Aorta (tissue), 5 donors: ENCODE measurements at regions not wholly inside any gene's neighbourhood (a gene's known extent, or its start where the extent isn't known, plus 50 kb on each side); places are given as distances from the start of the nearest gene placed in this dataset.

Experiments
- ATAC-seq: fragments of 200-7000 bp; cut with Tn5 transposase; one replicate; pipeline ENCODE4 v1.9.1; 2022; ENCODE audit warnings: moderate library complexity; ENCODE audit not compliant: low FRiP score
- DNase-seq, 2 donors: peaks; one replicate each; pipeline ENCODE4 v3.0.0-alpha.2; 2020
- H3K27ac ChIP-seq, 2 donors: one replicate each; pipeline ENCODE4 v1.5.1; 2013; ENCODE audit warnings: low read length in 2 of 2, mild to moderate bottlenecking in 2 of 2, moderate library complexity in 2 of 2, control low read depth in 1 of 2, inconsistent platforms in 1 of 2, low read depth in 1 of 2
- H3K27me3 ChIP-seq, 2 donors: one replicate each; pipeline ENCODE4 v1.6.1; 2013; ENCODE audit warnings: control low read depth in 1 of 2, low read length in 1 of 2, mild to moderate bottlenecking in 1 of 2, moderate library complexity in 1 of 2; ENCODE audit not compliant: insufficient read depth in 2 of 2, control insufficient read depth in 1 of 2
- H3K36me3 ChIP-seq, 2 donors: one replicate each; pipeline ENCODE4 v1.6.1; 2013; ENCODE audit warnings: control low read depth in 1 of 2, low read length in 1 of 2, mild to moderate bottlenecking in 1 of 2; ENCODE audit not compliant: insufficient read depth in 2 of 2, control insufficient read depth in 1 of 2
- H3K4me1 ChIP-seq, 2 donors: one replicate each; pipeline ENCODE4 v1.6.1; 2013; ENCODE audit warnings: low read length in 2 of 2, control low read depth in 1 of 2, mild to moderate bottlenecking in 1 of 2, moderate library complexity in 1 of 2; ENCODE audit not compliant: insufficient read depth in 2 of 2, control insufficient read depth in 1 of 2
- H3K4me3 ChIP-seq, 2 donors: one replicate each; pipeline ENCODE4 v1.5.1; 2013; ENCODE audit warnings: low read length in 2 of 2, control low read depth in 1 of 2, mild to moderate bottlenecking in 1 of 2
- H3K9me3 ChIP-seq: one replicate; pipeline ENCODE4 v1.6.1; 2013; ENCODE audit warnings: mild to moderate bottlenecking, low read length; ENCODE audit not compliant: control insufficient read depth
- WGBS, 2 donors: extraction: QIAGEN DNeasy Blood & Tissue Kit; methylation state at CpG; one replicate each; pipeline ENCODE4 v1.1.7; 2013; 5-methylcytosine and 5-hydroxymethylcytosine counted together
- intact Hi-C, 2 donors: fragments of 100-400 bp; cut with DNase I; formaldehyde crosslinking; loops; one replicate each; pipeline versions ENCODE4 v1.14.2 to v1.15.0; 2022
- donor health status: healthy with polysubstance abuse.
- donor health status: Bipolar disorder and iron deficiency.
- donor health status: DM: no; HTN: no; CAD: no.
- donor health status: DM: no; HTN: no; CAD: no.
- donor health status: DM: yes; HTN: yes; CAD: no.

- 54 to 66% methylated on average over 8 of the region's 8 CpGs for WGBS, 2 donors
- intact Hi-C loops = no loop called here
- H3K9me3 ChIP-seq = no peaks in the 10 kb centered on the region
- no peak overlapping the region for H3K4me3 ChIP-seq
- no peaks in the 10 kb centered on the region for H3K4me1 ChIP-seq
- ATAC-seq (peak; percentile 60), DNase-seq (no peak)
- H3K27me3 ChIP-seq = no peaks in the 10 kb centered on the region
- H3K36me3 ChIP-seq = no peaks in the 10 kb centered on the region
- no peak overlapping the region for H3K27ac ChIP-seq
These were observed 150.2 kb upstream of the PRSS58 start for GRCh38 chr7:142407939-142408570.

- WGBS, 2 donors = 80 to 91% methylated on average over 7 of the region's 7 CpGs
- no peaks in the 10 kb centered on the region for H3K27me3 ChIP-seq
- ATAC-seq = no peak
These were observed 147.4 kb upstream of the PRSS58 start for GRCh38 chr7:142405122-142405765.

GRCh38 chr7:142401951-142402350 is 144.1 kb upstream of the PRSS58 start:
- Histone ChIP-seq H3K27ac (no peak overlapping the region), H3K36me3 (no peaks in the 10 kb centered on the region), H3K27me3 (no peaks in the 10 kb centered on the region), H3K4me3 (no peak overlapping the region), H3K9me3 (no peaks in the 10 kb centered on the region), H3K4me1 (no peaks in the 10 kb centered on the region)
- DNase-seq = no peak
- 62 to 65% methylated on average over 3 of the region's 3 CpGs for WGBS, 2 donors
- intact Hi-C loops = no loop called here
- no peak for ATAC-seq

More at GRCh38 chr7:142405122-142405765, 147.4 kb upstream of the PRSS58 start:
- Histone ChIP-seq H3K36me3 (no peaks in the 10 kb centered on the region), H3K4me1 (no peaks in the 10 kb centered on the region), H3K27ac (no peak overlapping the region), H3K9me3 (no peaks in the 10 kb centered on the region), H3K4me3 (no peak overlapping the region)
- no peak for DNase-seq
- intact Hi-C loops = no loop called here

GRCh38 chr7:142400042-142400533 is 142.2 kb upstream of the PRSS58 start:
- no peaks in the 10 kb centered on the region for H3K4me1 ChIP-seq
- intact Hi-C loops = no loop called here

GRCh38 chr7:142391191-142391992 is 133.5 kb upstream of the PRSS58 start:
- no peaks in the 10 kb centered on the region for H3K36me3 ChIP-seq
- no peaks in the 10 kb centered on the region for H3K9me3 ChIP-seq
- no peaks in the 10 kb centered on the region for H3K4me1 ChIP-seq
- intact Hi-C loops = no loop called here
- no peak overlapping the region for H3K27ac ChIP-seq
- H3K27me3 ChIP-seq = no peaks in the 10 kb centered on the region
- WGBS, 2 donors = 67 to 75% methylated on average over 6 of the region's 6 CpGs
- no peak for DNase-seq
- no peak overlapping the region for H3K4me3 ChIP-seq
- no peak for ATAC-seq

More at GRCh38 chr7:142400042-142400533, 142.2 kb upstream of the PRSS58 start:
- DNase-seq = no peak
- no peaks in the 10 kb centered on the region for H3K36me3 ChIP-seq
- no peak overlapping the region for H3K4me3 ChIP-seq
- H3K27me3 ChIP-seq = no peaks in the 10 kb centered on the region
- 75 to 88% methylated on average over 5 of the region's 5 CpGs for WGBS, 2 donors
- no peak overlapping the region for H3K27ac ChIP-seq
- no peaks in the 10 kb centered on the region for H3K9me3 ChIP-seq
- ATAC-seq = no peak

GRCh38 chr7:142389544-142389943 is 131.7 kb upstream of the PRSS58 start:
- ATAC-seq (no peak), DNase-seq (no peak)
- 60 to 61% methylated on average over 7 of the region's 7 CpGs for WGBS, 2 donors
- H3K27me3 ChIP-seq = no peaks in the 10 kb centered on the region
- H3K27ac ChIP-seq = no peak overlapping the region
- H3K36me3 ChIP-seq = no peaks in the 10 kb centered on the region
- intact Hi-C loops = no loop called here
- no peaks in the 10 kb centered on the region for H3K4me1 ChIP-seq
- H3K9me3 ChIP-seq = no peaks in the 10 kb centered on the region
- H3K4me3 ChIP-seq = no peak overlapping the region

- Histone ChIP-seq H3K9me3 (no peaks in the 10 kb centered on the region), H3K27me3 (no peaks in the 10 kb centered on the region), H3K36me3 (no peaks in the 10 kb centered on the region), H3K4me3 (no peak overlapping the region), H3K4me1 (no peaks in the 10 kb centered on the region), H3K27ac (no peak overlapping the region)
- 47 to 52% methylated on average over 8 of the region's 8 CpGs for WGBS, 2 donors
- intact Hi-C loops = no loop called here
- DNase-seq = peak in 1 of 2 donors; percentile 63
- peak; percentile 8 for ATAC-seq
These were observed 127.9 kb upstream of the PRSS58 start for GRCh38 chr7:142385491-142386340.

- H3K4me3 ChIP-seq = no peak overlapping the region
- WGBS, 2 donors = 72 to 79% methylated on average over 11 of the region's 11 CpGs
- no peaks in the 10 kb centered on the region for H3K4me1 ChIP-seq
- H3K9me3 ChIP-seq = no peaks in the 10 kb centered on the region
- no peak overlapping the region for H3K27ac ChIP-seq
- intact Hi-C loops = no loop called here
- no peaks in the 10 kb centered on the region for H3K27me3 ChIP-seq
- DNase-seq (no peak), ATAC-seq (peak; percentile 39)
- H3K36me3 ChIP-seq = no peaks in the 10 kb centered on the region
These were observed 126.7 kb upstream of the PRSS58 start for GRCh38 chr7:142384493-142384922.
